Limb (tissue), 2 donors: ENCODE measurements at regions not wholly inside any gene's neighbourhood (a gene's known extent, or its start where the extent isn't known, plus 50 kb on each side); places are given as distances from the start of the nearest gene placed in this dataset.
"Not testable (repeated sequence)": the region's sequence is repeated elsewhere in the genome, so short reads cannot be mapped to it uniquely, and the experiment has no call there.

ENCODE experiments used
- DNase-seq, 2 donors: peaks; one replicate each; pipeline ENCODE4 v3.0.0-alpha.2; 2016; ENCODE audit errors: extremely low spot score in 2 of 2

- not testable (repeated sequence) for DNase-seq
Observed at GRCh38 chr6:26799903-26800633, 140.5 kb upstream of the ZNF322 start.

- DNase-seq = not testable (repeated sequence)
Observed at GRCh38 chr6:26803762-26804161, 144.2 kb upstream of the ZNF322 start.

GRCh38 chr6:26811486-26812116 is 152.1 kb upstream of the ZNF322 start:
- DNase-seq = not testable (repeated sequence)

- DNase-seq = not testable (repeated sequence)
Observed at GRCh38 chr6:26818640-26819225, 159.2 kb upstream of the ZNF322 start.

GRCh38 chr6:26827965-26828364 is 168.4 kb upstream of the ZNF322 start:
- DNase-seq = not testable (repeated sequence)

- DNase-seq = not testable (repeated sequence)
Observed at GRCh38 chr6:26829480-26829879, 169.9 kb upstream of the ZNF322 start.

- DNase-seq = not testable (repeated sequence)
Observed at GRCh38 chr6:26830992-26831391, 171.4 kb upstream of the ZNF322 start.

GRCh38 chr6:26835707-26836106 is 176.2 kb upstream of the ZNF322 start:
- not testable (repeated sequence) for DNase-seq

GRCh38 chr6:26836657-26837056 is 177.1 kb upstream of the ZNF322 start:
- DNase-seq = not testable (repeated sequence)

- not testable (repeated sequence) for DNase-seq
Observed at GRCh38 chr6:26844823-26845222, 185.3 kb upstream of the ZNF322 start.

- DNase-seq = not testable (repeated sequence)
Observed at GRCh38 chr6:26857289-26857688, 197.7 kb upstream of the ZNF322 start.

GRCh38 chr6:26859067-26859770 is 199.7 kb upstream of the ZNF322 start:
- not testable (repeated sequence) for DNase-seq

GRCh38 chr6:26859771-26860163 is 200.2 kb upstream of the ZNF322 start:
- not testable (repeated sequence) for DNase-seq

GRCh38 chr6:26861913-26862312 is 202.4 kb upstream of the ZNF322 start:
- not testable (repeated sequence) for DNase-seq

GRCh38 chr6:26863641-26864040 is 204.1 kb upstream of the ZNF322 start:
- not testable (repeated sequence) for DNase-seq

GRCh38 chr6:26898785-26899184 is 239.2 kb upstream of the ZNF322 start:
- DNase-seq = not testable (repeated sequence)

GRCh38 chr6:26924206-26924605 is 264.7 kb upstream of the ZNF322 start:
- DNase-seq = not testable (repeated sequence)

- DNase-seq = not testable (repeated sequence)
Observed at GRCh38 chr6:26928190-26928589, 268.6 kb upstream of the ZNF322 start.

GRCh38 chr6:26937258-26937657 is 277.7 kb upstream of the ZNF322 start:
- not testable (repeated sequence) for DNase-seq

- not testable (repeated sequence) for DNase-seq
Observed at GRCh38 chr6:26951211-26951610, 291.7 kb upstream of the ZNF322 start.

- peak; percentile 37 to 38 for DNase-seq
Observed at GRCh38 chr6:26956078-26956600, 291.4 kb upstream of the PRSS16 start.
